ENCODE measurements at regions not wholly inside any gene's neighbourhood (a gene's known extent, or its start where the extent isn't known, plus 50 kb on each side); places are given as distances from the start of the nearest gene placed in this dataset.

- H3K79me2 ChIP-seq (ENCODE audit: insufficient read depth, low read depth, low read length) = no peaks in the 10 kb centered on the region
- H3K4me2 ChIP-seq (ENCODE audit: low read length) = no peak overlapping the region
- CTCF ChIA-PET (ENCODE audit: unreplicated experiment) = no interaction called here
- H4K20me1 ChIP-seq (ENCODE audit: insufficient read depth, low read length) = no peaks in the 10 kb centered on the region
- POLR2A ChIA-PET = no interaction called here
- H3K27ac ChIP-seq (ENCODE audit: low read depth, low read length, poor library complexity, severe bottlenecking) = no peak overlapping the region
- TF ChIP-seq CTCF (conservative IDR thresholded peaks at IDR 0.05; ENCODE audit: low read length) (no peak), EZH2phosphoT487 (IDR thresholded peaks at IDR 0.05; ENCODE audit: borderline replicate concordance, low read depth, low read length) (no peak)
- no peaks in the 10 kb centered on the region for H3K36me3 ChIP-seq (ENCODE audit: insufficient read depth, low read length)
- peaks cover 4% of the 10 kb centered on the region for H3K4me1 ChIP-seq (ENCODE audit: insufficient read depth, low read length, poor library complexity, severe bottlenecking)
- no peak overlapping the region for H3K4me3 ChIP-seq (ENCODE audit: low read depth, low read length, poor library complexity, severe bottlenecking)
- no peak overlapping the region for H2AFZ ChIP-seq (ENCODE audit: low read length)
- intact Hi-C loops (cut with micrococcal nuclease; ENCODE audit: unreplicated experiment) = no loop called here
- no peaks in the 10 kb centered on the region for H3K9me2 ChIP-seq (ENCODE audit: insufficient read depth, low read length)
- BruUV-seq (replicated peaks) = no TSS peak
- H3K9me3 ChIP-seq (ENCODE audit: low read length) = no peaks in the 10 kb centered on the region
- DNase-seq (ENCODE audit: low spot score) = no peak
Measured at GRCh38 chr5:141779503-141779973, 97.5 kb upstream of the ARAP3 start.

GRCh38 chr5:141778683-141779082 lies 96.7 kb upstream of the ARAP3 start:
- no TSS peak for BruUV-seq (replicated peaks)
- intact Hi-C loops (cut with micrococcal nuclease; ENCODE audit: unreplicated experiment) = no loop called here
- H3K4me2 ChIP-seq (ENCODE audit: low read length) = no peak overlapping the region
- no peaks in the 10 kb centered on the region for H4K20me1 ChIP-seq (ENCODE audit: insufficient read depth, low read length)
- H3K27ac ChIP-seq (ENCODE audit: low read depth, low read length, poor library complexity, severe bottlenecking) = no peak overlapping the region
- H3K4me1 ChIP-seq (ENCODE audit: insufficient read depth, low read length, poor library complexity, severe bottlenecking) = peaks cover 4% of the 10 kb centered on the region
- no peaks in the 10 kb centered on the region for H3K9me2 ChIP-seq (ENCODE audit: insufficient read depth, low read length)
- ChIA-PET POLR2A (interaction anchor here (0.6 kb wide), 1 partner anchor 1791 kb away, joined by 4 read pairs; no protein-coding TSS in a partner anchor), CTCF (ENCODE audit: unreplicated experiment) (no interaction called here)
- H3K36me3 ChIP-seq (ENCODE audit: insufficient read depth, low read length) = no peaks in the 10 kb centered on the region
- no peak overlapping the region for H2AFZ ChIP-seq (ENCODE audit: low read length)
- no peak for DNase-seq (ENCODE audit: low spot score)
- no peak overlapping the region for H3K4me3 ChIP-seq (ENCODE audit: low read depth, low read length, poor library complexity, severe bottlenecking)
- no peaks in the 10 kb centered on the region for H3K9me3 ChIP-seq (ENCODE audit: low read length)
- TF ChIP-seq EZH2phosphoT487 (IDR thresholded peaks at IDR 0.05; ENCODE audit: borderline replicate concordance, low read depth, low read length) = no peak
- TF ChIP-seq CTCF (conservative IDR thresholded peaks at IDR 0.05; ENCODE audit: low read length) = no peak
- H3K79me2 ChIP-seq (ENCODE audit: insufficient read depth, low read depth, low read length) = no peaks in the 10 kb centered on the region

GRCh38 chr5:141778206-141778605 lies 96.2 kb upstream of the ARAP3 start:
- H3K79me2 ChIP-seq (ENCODE audit: insufficient read depth, low read depth, low read length) = no peaks in the 10 kb centered on the region
- ChIA-PET CTCF (ENCODE audit: unreplicated experiment) (no interaction called here), POLR2A (interaction anchor here (0.6 kb wide), 1 partner anchor 1791 kb away, joined by 4 read pairs; no protein-coding TSS in a partner anchor)
- no peak overlapping the region for H3K4me2 ChIP-seq (ENCODE audit: low read length)
- intact Hi-C loops (cut with micrococcal nuclease; ENCODE audit: unreplicated experiment) = no loop called here
- H3K9me2 ChIP-seq (ENCODE audit: insufficient read depth, low read length) = no peaks in the 10 kb centered on the region
- H3K4me1 ChIP-seq (ENCODE audit: insufficient read depth, low read length, poor library complexity, severe bottlenecking) = peaks cover 4% of the 10 kb centered on the region
- DNase-seq (ENCODE audit: low spot score) = peak; percentile 8
- TF ChIP-seq EZH2phosphoT487 (IDR thresholded peaks at IDR 0.05; ENCODE audit: borderline replicate concordance, low read depth, low read length) = no peak
- no peak for TF ChIP-seq CTCF (conservative IDR thresholded peaks at IDR 0.05; ENCODE audit: low read length)
- no peaks in the 10 kb centered on the region for H4K20me1 ChIP-seq (ENCODE audit: insufficient read depth, low read length)
- no peaks in the 10 kb centered on the region for H3K9me3 ChIP-seq (ENCODE audit: low read length)
- no peaks in the 10 kb centered on the region for H3K36me3 ChIP-seq (ENCODE audit: insufficient read depth, low read length)
- no peak overlapping the region for H3K4me3 ChIP-seq (ENCODE audit: low read depth, low read length, poor library complexity, severe bottlenecking)
- H3K27ac ChIP-seq (ENCODE audit: low read depth, low read length, poor library complexity, severe bottlenecking) = no peak overlapping the region
- no TSS peak for BruUV-seq (replicated peaks)
- no peak overlapping the region for H2AFZ ChIP-seq (ENCODE audit: low read length)
